NCI-H226 (cell line): ENCODE measurements at regions not wholly inside any gene's neighbourhood (a gene's known extent, or its start where the extent isn't known, plus 50 kb on each side); places are given as distances from the start of the nearest gene placed in this dataset.
A peak's percentile ranks its signal among the peaks of the same experiment; 100 is the strongest.

Experiments
- DNase-seq: peaks from one replicate; pipeline ENCODE4 v3.0.0-alpha.2; 2015

DNA sequence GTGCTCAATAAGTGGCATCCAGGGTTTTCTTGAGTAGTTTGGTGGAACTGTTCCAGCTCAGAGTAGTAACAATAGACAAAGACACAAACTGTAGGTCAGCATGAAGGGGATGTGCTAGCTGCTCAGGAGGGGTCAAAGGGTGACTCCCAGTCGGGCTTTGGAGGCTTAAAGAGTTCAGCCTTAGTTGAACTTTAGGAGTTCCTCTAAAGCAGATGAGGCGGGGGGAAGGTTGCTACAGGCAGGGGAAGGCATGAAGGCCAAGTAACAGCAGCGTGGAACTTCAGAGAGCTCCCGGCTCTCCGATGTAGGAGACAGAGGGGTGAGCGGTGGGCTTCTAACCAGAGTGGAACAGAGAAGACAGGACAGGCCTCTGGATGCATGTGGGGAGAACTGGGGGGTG, 115.5 kb upstream of the CD93 start:
- DNase-seq, result no peak

DNA sequence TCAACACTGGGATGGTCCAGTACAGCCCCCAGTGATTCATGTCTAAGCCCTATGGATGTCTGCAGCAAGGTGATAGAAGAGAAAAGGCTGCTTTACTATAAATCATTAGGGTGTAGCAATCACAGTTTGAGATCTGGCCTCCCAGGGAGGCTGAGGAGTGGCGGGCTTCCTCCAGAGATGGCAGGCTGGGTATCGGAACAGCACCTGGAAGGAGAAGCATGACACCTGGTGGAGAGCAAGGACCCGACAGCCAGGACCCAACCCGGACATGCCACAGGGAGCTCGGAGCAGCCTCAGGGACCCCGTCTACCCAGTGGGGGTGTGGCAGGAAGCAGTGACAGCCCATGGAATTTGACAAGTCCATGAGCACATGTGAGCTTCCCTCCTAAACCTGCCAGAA, 114.8 kb upstream of the CD93 start:
- no peak for DNase-seq

DNA sequence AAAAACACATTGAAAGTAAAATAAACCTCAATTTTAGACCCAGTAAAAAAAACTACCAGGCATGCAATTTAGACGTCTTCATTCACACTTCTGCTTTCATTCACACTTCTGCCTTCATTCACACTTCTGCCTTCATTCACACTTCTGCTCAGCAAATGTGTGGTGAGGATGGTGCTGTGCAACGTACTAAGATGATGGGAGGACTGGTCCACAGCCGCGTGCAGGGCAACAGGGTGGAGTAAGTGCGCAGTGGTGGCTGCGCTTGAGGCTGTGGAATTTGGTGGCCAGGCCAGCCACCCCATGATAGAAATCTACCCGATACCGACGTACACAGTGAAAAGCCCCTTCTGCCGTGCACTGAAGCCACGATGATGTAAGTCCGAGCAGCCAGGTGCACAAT, 114.3 kb upstream of the CD93 start:
- DNase-seq, result no peak

DNA sequence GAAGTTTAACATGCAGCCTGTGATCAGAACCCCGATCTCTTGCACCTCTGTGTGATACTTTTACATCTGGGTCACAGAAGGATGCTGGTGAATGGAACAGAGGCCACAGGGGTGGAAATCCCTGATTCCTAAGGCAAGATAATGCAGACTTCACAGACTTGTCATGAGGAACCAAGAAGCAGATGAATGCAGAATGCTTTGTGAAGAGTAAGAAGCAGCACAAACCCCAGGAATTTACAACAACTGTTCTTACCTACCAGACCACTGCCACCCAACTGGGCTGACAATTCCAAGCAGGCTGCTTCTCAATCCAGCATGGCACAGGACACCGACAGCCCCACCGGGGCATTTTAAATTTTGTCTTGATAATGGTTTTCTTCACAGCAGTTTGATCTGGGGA, 113.2 kb upstream of the CD93 start:
- DNase-seq, result no peak

DNA sequence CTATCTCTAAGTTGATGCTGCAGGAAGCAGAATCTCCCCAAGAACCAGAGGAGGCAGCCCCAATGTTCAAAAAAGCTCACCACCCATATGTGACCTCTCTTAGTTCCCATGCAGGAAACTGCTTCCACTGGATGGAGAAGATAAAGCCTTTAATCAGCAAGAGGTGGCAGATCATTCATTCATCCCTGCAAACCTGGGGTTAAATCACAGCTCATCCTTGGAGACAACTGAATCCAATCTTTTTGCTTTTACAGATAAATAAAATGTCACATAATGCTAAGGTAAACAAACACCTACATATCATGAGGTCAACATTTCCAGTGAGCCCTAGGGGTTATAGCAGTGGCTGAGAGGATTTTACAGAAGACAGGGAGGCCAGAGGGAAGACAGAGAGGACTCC, 112.7 kb upstream of the CD93 start:
- no peak for DNase-seq

DNA sequence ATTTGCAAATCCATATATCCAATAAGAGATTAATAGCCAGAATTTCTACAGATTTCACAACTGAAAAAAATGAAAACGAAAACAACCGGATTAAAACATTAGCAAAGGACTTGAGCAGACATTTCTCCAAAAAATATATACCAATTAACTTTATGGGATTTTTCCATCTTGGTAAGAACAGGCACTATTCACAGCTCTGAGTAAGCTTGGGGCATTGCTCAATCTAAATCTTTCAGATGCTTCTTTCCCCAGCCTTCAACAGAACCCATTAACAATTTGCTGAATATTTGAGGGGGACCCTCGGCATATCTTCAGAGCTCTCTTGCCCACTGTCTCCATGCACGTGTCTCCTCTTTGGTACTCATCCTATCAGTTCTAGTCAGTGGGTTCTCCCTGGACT, 111.7 kb upstream of the CD93 start:
- no peak for DNase-seq

DNA sequence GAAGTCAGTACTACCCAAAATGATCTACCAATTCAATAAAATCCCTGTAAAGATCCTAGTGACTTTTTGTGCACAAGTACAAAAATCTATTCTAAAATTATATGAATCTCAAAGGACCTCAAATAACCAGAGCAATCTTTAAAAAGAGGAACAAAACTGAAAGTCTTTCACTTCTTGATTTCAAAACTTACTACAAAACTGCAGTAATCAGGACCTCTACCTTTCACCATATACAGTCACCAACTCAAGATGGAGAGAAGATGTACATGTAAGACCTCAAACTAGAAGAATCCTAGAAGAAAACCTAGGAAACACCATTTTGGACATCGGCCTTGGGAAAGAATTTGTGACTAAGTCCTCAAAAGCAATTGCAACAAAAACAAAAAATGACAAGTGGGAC, 109.5 kb upstream of the CD93 start:
- DNase-seq, result no peak

DNA sequence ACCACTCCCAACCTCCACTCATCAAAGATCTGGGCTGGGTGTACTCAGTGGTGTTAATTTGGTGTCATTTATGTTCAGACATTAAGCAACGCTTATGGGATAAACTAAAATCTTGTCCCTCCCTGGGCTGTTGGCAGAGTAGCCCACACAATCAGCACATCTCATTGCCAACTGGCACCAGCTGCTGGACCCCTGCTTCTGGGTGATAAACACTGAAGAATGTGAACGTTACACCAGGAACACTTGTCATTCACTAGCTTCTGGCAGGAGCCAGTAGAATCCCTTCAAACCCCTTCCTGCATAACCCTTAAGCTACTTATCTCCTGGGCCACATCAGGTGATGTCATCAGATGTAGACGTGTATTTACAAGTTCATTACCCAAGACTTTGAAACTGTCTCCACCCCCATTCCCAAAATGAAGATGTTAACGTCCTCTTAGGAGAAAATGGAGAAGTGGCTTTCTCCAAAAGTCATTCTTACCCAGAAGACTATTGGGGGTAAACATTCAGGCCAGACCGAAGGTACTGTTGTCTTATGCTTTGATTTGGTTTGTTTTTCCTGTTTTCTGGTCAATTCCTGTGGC, 107.8 kb upstream of the CD93 start:
- no peak for DNase-seq

DNA sequence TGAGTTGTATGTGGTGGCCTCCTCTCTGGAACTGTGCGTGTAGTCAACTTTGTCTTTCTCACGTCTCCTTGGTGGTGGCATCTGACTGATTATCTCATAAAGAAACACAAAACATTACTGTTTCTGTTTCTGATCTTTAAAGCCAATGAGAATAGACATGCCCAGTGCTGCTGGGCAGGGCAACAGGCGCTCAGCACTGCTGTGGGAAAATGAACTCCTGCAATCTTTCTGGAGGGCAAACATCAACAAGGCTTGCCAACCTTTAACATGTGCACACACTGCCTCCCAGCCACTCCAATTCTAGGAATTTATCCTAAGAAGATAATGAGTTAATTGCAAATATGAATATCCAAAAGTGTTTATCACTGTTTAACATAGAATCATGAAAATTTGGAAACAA, 106.3 kb upstream of the CD93 start:
- no peak for DNase-seq

DNA sequence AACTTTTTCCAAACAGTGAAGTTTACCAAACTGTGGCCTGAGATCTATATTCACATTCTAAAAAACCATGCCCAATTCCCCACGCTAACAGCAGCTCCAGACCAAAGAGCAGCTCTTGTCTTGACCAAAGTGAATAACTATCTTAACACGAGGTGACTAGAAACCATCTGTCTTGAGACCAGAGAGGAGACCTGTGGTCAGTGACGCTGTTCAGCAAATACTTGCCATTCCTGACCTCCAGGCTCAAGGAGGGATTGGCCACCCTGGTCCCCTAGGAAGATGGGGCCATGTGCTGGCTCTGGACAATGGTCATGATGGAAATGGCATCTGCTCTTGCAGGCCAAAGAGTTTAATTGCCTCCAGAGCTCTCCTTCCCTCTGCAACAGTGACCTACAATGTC, 104.4 kb upstream of the CD93 start:
- no peak for DNase-seq

DNA sequence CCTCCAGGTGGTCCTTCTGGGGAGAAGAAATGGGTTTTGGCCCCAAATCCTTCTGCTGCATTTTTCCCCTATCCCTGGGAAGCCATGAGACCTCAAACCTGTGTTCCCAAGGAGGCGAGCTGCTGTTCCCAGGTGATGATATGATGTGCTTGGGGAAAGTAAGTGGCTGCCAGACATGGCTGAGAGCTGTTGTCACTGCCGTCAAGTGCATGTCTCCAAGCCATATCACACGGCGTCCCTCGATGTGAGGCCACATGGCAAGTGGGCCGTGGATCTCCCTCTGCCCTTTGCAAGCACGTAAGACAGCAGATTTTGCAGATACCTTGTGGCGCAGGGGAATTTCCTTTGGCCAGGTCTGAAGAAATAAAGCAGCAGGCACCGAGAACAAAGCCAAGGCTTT, 103.7 kb upstream of the CD93 start:
- no peak for DNase-seq

DNA sequence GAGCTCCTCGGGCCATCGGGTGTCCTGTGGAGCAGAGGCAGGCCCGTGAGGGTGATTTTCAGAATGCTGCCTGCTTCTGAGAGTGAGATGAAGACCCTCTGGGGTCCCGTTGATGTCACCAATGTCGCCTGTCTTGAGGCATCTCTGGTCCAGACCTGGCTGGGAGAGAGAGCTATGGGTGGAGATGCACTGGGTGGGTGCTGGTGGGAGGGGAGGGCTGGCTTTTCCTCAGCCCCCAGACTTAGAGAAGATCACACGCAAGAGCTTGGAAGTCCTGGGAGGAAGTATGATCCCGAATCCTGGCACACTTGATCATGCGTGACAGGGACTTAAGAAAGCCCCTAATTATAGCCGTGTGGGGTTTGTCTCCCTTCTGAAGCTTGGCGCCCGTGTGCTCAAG, 103.2 kb upstream of the CD93 start:
- DNase-seq, result no peak

DNA sequence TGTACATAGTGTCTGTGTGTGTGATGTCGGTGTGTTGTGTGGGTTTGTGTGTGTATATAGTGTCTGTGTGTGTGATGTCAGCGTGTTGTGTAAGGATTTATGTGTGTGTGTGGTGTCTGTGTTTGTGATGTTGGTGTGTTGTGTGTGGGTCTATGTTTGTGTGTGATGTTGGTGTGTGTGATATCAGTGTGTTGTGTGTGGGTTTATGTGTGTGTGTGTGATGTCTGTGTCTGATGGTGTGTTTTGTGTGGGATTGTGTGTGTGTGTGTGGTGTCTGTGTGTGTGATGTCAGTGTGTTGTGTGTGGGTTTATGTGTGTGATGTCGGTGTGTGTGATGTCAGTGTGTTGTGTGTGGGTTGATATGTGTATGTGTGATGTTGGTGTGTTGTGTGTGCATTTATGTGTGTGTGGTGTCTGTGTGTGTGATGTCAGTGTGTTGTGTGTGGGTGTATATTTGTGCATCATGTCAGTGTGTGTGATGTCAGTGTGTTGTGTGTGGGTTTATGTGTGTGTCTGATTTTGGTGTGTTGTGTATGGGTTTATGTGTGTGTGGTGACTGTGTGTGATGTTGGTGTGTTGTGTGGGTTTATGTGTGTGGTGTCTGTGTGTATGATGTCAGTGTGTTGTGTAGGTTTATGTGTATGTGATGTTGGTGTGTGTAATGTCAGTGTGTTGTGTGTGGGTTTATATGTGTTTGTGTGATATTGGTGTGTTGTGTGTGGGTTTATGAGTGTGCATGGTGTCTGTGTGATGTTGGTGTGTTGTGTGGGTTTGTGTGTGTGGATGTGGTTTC, 102.4 kb upstream of the CD93 start:
- no peak for DNase-seq

DNA sequence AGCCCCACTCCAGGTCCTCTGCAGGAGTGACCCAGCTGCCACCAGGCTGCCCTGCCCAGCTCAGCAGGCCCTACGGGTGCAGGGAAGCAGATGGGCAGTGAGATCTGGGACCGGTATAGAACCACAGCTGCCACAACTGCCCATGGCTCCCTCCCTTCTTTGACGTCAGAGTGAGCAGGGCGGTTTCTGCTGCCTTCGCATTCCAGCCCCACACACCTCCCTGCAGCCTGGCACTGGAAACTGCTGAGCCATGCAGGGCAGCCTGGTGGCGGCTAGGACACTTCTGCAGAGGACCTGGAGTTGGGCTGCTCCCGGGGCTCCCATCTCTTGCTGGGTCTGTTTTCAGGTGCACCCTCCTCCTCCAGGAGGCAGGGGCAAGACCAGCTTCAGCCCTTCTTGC, 101.6 kb upstream of the CD93 start:
- peak; percentile 9 for DNase-seq

DNA sequence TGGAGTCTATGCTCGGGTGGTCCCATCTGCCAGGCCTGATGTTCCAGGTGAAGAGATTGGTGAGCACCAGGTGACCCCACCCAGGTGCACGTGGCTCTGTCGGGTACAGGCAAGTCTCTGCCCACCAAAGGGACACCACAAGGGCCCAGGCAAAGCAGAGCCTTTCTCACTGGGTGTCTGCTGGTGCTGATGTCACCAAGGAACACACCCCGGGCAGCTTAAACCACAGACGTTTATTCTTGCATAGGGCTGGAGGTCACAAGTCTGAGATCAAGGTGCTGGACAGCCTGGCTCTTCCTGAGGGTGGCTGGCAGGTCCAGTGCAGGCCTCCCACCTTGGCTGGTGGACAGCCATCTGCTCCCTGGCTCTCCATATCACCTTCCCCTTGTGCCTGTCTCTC, 100.7 kb upstream of the CD93 start:
- no peak for DNase-seq

DNA sequence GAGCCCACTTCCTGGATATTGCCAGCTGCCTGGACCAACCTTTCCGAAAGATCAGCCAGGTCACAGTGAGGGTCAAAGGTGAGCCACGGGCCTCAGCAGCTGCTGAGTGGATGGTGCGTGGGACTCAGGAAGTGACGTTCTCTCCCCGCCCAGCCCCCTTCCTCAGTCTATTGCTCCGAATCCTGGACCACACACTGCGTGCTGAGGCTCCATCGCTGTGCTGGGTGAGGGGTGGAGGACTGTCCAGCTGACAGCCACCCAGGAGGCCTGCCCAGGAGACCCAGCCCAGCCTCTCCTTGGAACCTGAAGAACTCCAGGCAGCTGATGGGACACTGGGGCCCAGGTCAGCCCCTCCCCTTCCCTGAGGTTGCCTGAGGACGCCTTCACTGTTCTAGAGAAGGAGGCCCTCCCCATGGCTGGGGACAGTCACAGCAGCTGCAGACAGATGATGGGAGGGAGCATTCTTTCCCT, 94.4 kb upstream of the CD93 start:
- DNase-seq, result no peak

DNA sequence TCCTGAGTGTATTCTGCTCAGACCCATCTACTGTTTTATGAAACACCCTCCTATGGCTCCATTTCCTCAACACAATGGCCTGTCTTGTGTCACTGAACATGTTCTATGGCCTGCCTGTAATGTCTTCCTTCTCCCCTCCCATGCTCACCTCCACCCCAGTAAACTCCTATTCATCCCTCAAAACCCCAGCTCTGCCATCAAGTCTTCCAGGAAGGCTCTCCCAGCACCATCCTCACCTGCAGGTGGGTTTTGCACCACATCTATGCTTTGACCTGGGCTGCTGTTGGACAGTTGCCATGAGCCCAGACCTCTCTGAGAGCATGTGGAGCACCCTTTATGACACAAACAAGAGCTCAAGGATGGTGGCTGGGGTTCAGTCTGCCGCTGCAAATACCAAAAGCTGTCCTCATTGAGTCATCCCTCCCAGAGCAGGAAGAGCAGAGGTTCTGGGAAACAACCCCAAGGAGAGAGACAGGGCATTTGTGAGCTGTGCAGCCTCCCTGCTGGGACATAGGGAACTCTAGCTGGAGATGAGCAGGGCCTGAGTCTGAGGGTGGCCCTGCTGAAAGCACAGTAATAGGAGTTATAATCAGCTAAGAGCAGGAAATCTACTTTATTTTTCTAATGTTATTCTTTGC, 93.8 kb upstream of the CD93 start:
- no peak for DNase-seq

DNA sequence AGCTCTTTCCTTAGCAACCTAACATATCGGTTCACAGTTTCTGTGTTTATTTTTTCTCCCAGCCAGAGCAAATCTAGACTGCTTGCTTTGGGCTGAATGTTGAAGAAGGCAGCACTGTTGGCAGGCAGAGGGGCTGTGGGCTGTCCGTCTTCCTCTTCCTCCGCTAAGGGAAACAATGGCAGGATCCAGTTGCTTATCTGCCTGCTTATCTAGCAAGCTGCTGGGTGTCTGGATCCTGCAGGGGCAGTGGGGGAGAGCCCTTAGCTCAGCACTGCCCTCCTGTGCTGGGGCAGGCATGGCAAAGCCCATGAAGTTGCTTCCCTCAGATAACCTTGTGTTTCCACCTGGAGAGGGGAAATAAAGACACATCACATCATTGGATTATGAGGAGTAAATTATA, 92.7 kb upstream of the CD93 start:
- DNase-seq, result no peak

DNA sequence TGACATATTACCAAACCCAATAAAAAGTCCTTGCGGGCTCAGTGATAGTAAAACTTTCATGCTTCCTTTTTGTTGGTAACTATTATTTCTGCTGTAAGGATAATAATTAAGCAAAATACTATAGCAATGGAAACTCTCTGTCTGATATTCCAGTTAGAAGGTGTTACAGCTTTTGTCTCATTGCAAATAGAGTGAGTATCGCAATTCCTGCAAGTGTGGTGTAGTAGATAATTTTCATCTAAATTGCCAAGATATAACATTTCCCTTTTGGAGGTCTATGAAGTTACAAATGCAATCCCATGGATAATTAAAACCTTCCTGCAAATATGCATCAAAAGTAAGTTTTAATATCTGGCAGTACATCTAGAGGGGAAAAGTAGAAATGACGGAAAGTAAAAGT, 88.7 kb upstream of the CD93 start:
- DNase-seq, result no peak

DNA sequence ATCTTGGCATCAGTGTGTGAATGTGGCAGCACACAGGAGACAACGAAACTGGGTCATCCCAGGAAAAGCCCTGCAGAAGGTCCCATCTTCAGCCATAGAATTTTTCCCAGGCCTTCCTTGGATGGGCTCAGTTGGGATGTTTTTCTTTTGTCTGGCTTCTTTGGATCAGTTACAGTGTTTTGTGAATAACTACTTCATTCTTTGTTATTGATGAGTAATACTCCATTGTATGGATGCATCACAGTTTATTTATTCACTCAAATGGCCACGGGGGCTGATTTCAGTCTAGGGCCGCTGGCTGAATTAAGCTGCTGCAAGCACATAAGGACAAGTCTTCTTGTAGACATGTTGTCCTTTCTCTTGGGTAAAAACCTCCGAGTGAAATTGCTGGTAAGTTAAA, 81.3 kb upstream of the CD93 start:
- no peak for DNase-seq

DNA sequence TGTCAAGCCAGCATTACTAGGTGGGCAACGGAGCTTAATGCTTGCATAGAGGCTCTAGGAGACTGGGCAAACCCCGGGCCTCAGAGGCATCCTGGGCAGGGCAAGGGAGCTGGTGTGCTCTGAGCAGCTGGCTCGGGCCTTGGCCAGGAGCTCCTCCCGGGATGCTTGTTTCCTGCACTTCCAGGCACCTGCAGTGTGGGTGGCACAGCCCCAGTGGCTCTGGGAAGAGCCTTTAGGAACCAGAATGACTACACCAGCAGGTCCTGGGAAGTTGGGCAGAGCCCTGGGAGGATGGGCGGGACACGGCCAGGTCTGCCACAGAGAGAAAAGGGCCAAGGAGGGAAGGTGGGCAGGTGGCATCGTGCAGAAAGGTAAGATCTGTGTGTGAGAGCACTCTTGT, 80.4 kb upstream of the CD93 start:
- no peak for DNase-seq

DNA sequence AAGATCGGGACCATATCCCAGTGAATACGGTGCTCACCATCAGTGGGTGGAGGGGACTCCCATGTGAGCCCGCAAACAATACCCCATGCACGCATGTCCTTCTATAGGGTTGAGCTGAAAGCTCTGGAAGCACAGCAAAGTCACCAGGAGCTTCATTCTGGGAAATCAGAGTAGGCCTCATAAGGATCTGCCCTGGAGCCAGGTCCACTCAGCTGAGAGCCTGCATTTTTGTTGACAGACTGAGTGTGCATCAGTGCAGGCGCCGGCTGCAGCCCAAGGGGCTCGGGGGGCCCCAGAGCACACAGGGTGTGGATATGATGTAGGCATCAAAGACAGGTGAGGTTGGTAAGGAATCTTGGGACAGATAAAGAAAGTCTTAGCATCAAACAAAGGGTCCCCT, 79.8 kb upstream of the CD93 start:
- DNase-seq, result no peak

DNA sequence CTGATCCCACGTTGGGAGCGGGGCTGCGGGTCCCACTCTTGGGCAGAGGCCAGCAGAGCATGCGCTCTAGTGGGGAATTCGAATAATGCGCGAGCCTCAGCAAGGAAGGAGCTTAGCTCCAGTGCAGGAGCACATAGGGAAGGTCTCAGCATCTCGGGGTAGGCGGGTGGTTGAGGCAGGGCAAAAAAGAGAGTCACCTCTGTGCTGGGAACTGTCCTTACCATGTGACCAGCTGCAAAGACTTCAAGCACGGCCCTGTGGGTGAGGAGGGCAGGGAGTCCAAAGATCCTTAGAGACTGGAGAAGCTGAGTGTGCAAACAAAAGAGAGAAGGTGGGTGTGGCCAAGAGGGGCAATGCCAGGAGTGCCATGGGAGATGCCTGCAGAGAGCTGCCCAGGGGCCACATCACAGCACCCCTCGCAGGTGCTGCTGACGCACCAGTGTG, 79.2 kb upstream of the CD93 start:
- no peak for DNase-seq

DNA sequence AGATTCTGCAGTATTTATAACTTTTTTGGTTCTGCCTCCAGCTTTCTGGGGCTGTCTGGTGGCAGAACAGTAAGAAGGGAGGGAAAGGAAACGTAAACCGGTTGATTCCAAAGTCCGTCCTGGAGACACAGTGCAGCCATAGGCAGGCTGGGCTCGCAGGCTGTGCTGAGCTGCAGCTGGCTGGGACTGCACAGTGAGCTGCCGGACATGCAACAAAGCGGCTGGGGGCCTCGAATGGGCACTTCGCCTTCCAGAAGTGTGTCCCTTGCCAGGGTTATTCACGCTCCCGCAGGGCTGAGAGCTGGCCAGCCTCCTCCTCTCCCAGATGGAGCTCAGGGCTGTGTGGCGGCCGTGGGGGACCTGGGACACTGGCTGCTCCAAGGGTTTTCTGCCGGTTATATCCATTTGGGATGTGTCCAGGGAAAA, 78.1 kb upstream of the CD93 start:
- no peak for DNase-seq

DNA sequence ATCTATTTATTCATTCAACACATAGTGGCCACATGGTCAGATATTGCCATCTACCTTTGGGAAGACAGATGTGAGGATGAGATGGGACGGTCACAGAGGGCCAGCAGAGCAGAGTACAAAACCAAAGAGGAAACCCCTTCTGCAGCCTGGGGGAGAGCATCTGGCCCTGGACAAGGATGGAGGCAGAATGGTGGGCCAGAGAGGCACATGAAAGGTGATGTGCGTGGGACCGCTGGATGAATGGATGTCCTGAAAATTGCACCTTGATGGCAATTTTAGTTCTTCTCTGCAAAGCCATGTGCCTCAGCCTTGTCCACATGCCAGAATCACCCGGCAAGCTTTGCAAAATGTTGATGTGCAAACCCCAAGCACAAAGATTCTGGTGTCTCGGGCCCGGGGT, 77.4 kb upstream of the CD93 start:
- DNase-seq, result no peak
